GM04503 (cell line): ENCODE measurements at regions not wholly inside any gene's neighbourhood (a gene's known extent, or its start where the extent isn't known, plus 50 kb on each side); places are given as distances from the start of the nearest gene placed in this dataset.
"Not testable (repeated sequence)": the region's sequence is repeated elsewhere in the genome, so short reads cannot be mapped to it uniquely, and the experiment has no call there.

Experiments
- DNase-seq: peaks from one replicate; pipeline ENCODE4 v3.0.0-alpha.2; 2012; ENCODE audit warnings: low read depth

GRCh38 chr2:138391946-138392345 is 109.6 kb upstream of the SPOPL start:
- no peak for DNase-seq

GRCh38 chr2:138395565-138396306 is 105.8 kb upstream of the SPOPL start:
- DNase-seq = peak; percentile 31

- no peak for DNase-seq
These were observed 104.7 kb upstream of the SPOPL start for GRCh38 chr2:138396843-138397242.

GRCh38 chr2:138403431-138403927 is 98.1 kb upstream of the SPOPL start:
- DNase-seq = no peak

- no peak for DNase-seq
These were observed 87.6 kb upstream of the SPOPL start for GRCh38 chr2:138414014-138414413.

- DNase-seq = no peak
These were observed 85.6 kb upstream of the SPOPL start for GRCh38 chr2:138415985-138416384.

- DNase-seq = no peak
These were observed 83.1 kb upstream of the SPOPL start for GRCh38 chr2:138418453-138418852.

- DNase-seq = peak; percentile 18
These were observed 80.1 kb upstream of the SPOPL start for GRCh38 chr2:138421315-138421970.

- DNase-seq = peak; percentile 64
These were observed 79.6 kb upstream of the SPOPL start for GRCh38 chr2:138421971-138422335.

- no peak for DNase-seq
These were observed 78.4 kb upstream of the SPOPL start for GRCh38 chr2:138423198-138423597.

- no peak for DNase-seq
These were observed 77.8 kb upstream of the SPOPL start for GRCh38 chr2:138423745-138424144.

GRCh38 chr2:138424436-138425140 is 77.0 kb upstream of the SPOPL start:
- no peak for DNase-seq

GRCh38 chr2:138426116-138426515 is 75.5 kb upstream of the SPOPL start:
- not testable (repeated sequence) for DNase-seq

- no peak for DNase-seq
These were observed 72.7 kb upstream of the SPOPL start for GRCh38 chr2:138428710-138429440.

- no peak for DNase-seq
These were observed 71.4 kb upstream of the SPOPL start for GRCh38 chr2:138430181-138430580.

GRCh38 chr2:138432971-138433370 is 68.6 kb upstream of the SPOPL start:
- peak; percentile 14 for DNase-seq

- no peak for DNase-seq
These were observed 67.3 kb upstream of the SPOPL start for GRCh38 chr2:138433995-138434951.

- no peak for DNase-seq
These were observed 65.9 kb upstream of the SPOPL start for GRCh38 chr2:138435701-138436100.

- no peak for DNase-seq
These were observed 61.8 kb upstream of the SPOPL start for GRCh38 chr2:138439733-138440132.

- DNase-seq = no peak
These were observed 60.8 kb upstream of the SPOPL start for GRCh38 chr2:138440759-138441158.

GRCh38 chr2:138441916-138442315 is 59.7 kb upstream of the SPOPL start:
- no peak for DNase-seq
